ENCODE measurements at regions not wholly inside any gene's neighbourhood (a gene's known extent, or its start where the extent isn't known, plus 50 kb on each side); places are given as distances from the start of the nearest gene placed in this dataset.

DNA sequence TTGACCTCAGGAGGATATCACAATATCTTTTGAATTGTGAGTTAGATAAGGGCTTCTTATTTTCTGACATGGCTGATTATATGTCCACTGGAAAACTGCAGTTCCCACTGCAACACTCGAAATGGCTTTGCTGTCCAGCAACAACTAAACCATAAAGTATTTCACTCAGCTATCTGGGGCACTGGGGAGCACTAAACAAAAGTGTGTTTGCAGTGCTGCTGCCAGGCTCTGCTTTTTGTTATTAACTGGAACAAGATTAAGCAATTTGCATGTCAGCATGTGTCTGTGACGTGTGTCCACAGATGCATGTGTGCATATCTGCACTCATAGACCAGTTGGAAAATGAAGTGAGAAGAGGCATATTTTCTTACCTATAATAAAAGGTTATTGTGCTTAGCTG lies 107.8 kb upstream of the CCN2 start:
- no peaks in the 10 kb centered on the region for H4K20me1 ChIP-seq (ENCODE audit: insufficient read depth, low read length)
- H3K27me3 ChIP-seq (ENCODE audit: insufficient read depth, low read length), result no peaks in the 10 kb centered on the region
- H3K4me3 ChIP-seq (ENCODE audit: insufficient read depth, low read length), result no peak overlapping the region
- peak; percentile 79 for DNase-seq (ENCODE audit: insufficient read length, low spot score, missing footprints)
- peak overlapping the region; percentile 44 for H3K27ac ChIP-seq (ENCODE audit: low read depth, low read length)
- no peak overlapping the region for H2AFZ ChIP-seq (ENCODE audit: low read length)
- peaks cover 52% of the 10 kb centered on the region for H3K4me1 ChIP-seq (ENCODE audit: insufficient read depth, low read length)
- H3K9me3 ChIP-seq (ENCODE audit: low read depth, low read length), result no peaks in the 10 kb centered on the region
- TF ChIP-seq, protein P1, sequence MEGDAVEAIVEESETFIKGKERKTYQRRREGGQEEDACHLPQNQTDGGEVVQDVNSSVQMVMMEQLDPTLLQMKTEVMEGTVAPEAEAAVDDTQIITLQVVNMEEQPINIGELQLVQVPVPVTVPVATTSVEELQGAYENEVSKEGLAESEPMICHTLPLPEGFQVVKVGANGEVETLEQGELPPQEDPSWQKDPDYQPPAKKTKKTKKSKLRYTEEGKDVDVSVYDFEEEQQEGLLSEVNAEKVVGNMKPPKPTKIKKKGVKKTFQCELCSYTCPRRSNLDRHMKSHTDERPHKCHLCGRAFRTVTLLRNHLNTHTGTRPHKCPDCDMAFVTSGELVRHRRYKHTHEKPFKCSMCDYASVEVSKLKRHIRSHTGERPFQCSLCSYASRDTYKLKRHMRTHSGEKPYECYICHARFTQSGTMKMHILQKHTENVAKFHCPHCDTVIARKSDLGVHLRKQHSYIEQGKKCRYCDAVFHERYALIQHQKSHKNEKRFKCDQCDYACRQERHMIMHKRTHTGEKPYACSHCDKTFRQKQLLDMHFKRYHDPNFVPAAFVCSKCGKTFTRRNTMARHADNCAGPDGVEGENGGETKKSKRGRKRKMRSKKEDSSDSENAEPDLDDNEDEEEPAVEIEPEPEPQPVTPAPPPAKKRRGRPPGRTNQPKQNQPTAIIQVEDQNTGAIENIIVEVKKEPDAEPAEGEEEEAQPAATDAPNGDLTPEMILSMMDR (IDR thresholded peaks at IDR 0.05; ENCODE audit: extremely low read depth, low read depth, low read length), result no peak
- no peaks in the 10 kb centered on the region for H3K36me3 ChIP-seq (ENCODE audit: insufficient read depth, low read length)
- H3K79me2 ChIP-seq (ENCODE audit: insufficient read depth, low read length), result no peaks in the 10 kb centered on the region
- no peak overlapping the region for H3K4me2 ChIP-seq (ENCODE audit: insufficient read depth, low read length)

DNA sequence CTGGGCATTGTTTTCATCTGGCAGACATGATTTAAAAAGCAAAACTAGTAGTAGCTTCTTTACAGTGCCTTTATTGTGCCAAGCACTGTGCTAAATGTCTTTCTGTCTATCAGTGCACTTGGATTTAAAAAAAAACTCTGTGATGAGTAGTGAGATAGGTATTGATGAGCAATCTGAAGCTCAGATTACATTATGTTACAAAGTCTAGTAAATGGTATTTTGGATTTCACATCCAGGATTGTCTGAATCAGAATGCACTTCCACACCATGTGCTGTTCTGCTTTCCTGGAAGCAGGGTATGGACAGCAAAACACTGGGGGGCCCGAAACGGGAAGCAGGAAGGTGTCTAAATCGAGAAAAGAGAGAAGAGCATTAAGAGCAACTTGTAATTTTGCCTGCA lies 103.4 kb upstream of the CCN2 start:
- TF ChIP-seq, protein P1 (IDR thresholded peaks at IDR 0.05; ENCODE audit: extremely low read depth, low read depth, low read length), result no peak
- no peaks in the 10 kb centered on the region for H4K20me1 ChIP-seq (ENCODE audit: insufficient read depth, low read length)
- H3K27ac ChIP-seq (ENCODE audit: low read depth, low read length), result peak overlapping the region; percentile 71
- H3K4me1 ChIP-seq (ENCODE audit: insufficient read depth, low read length), result peaks cover 25% of the 10 kb centered on the region
- H3K4me2 ChIP-seq (ENCODE audit: insufficient read depth, low read length), result peak overlapping the region; percentile 11
- no peak overlapping the region for H3K4me3 ChIP-seq (ENCODE audit: insufficient read depth, low read length)
- H3K9me3 ChIP-seq (ENCODE audit: low read depth, low read length), result no peaks in the 10 kb centered on the region
- no peak overlapping the region for H2AFZ ChIP-seq (ENCODE audit: low read length)
- H3K79me2 ChIP-seq (ENCODE audit: insufficient read depth, low read length), result no peaks in the 10 kb centered on the region
- no peaks in the 10 kb centered on the region for H3K27me3 ChIP-seq (ENCODE audit: insufficient read depth, low read length)
- no peaks in the 10 kb centered on the region for H3K36me3 ChIP-seq (ENCODE audit: insufficient read depth, low read length)
- DNase-seq (ENCODE audit: insufficient read length, low spot score, missing footprints), result peak; percentile 73

DNA sequence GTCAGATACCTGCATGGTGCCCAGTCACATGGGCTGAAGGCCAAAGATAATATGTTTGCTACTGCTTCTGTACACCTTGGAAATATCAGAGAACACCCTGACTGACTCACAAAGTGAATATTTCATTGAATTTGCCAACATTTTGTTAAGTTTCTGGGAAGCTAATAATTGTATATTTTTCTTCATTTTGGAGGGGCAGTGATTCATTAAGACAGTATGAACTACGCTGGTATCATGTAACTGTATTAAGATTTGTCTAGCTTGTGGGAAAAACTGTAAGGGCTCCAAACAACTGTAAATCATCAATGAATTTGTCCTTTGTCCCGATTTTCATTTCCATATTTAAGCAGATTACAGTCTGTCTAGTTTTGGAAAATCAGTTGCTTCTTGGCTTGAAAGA lies 102.3 kb upstream of the CCN2 start:
- Histone ChIP-seq H4K20me1 (ENCODE audit: insufficient read depth, low read length) (no peaks in the 10 kb centered on the region), H3K79me2 (ENCODE audit: insufficient read depth, low read length) (no peaks in the 10 kb centered on the region), H3K4me3 (ENCODE audit: insufficient read depth, low read length) (no peak overlapping the region), H3K27ac (ENCODE audit: low read depth, low read length) (peak overlapping the region; percentile 71), H3K4me1 (ENCODE audit: insufficient read depth, low read length) (peaks cover 18% of the 10 kb centered on the region), H2AFZ (ENCODE audit: low read length) (no peak overlapping the region), H3K27me3 (ENCODE audit: insufficient read depth, low read length) (no peaks in the 10 kb centered on the region), H3K9me3 (ENCODE audit: low read depth, low read length) (no peaks in the 10 kb centered on the region), H3K4me2 (ENCODE audit: insufficient read depth, low read length) (peak overlapping the region; percentile 5), H3K36me3 (ENCODE audit: insufficient read depth, low read length) (no peaks in the 10 kb centered on the region)
- TF ChIP-seq, protein P1 (IDR thresholded peaks at IDR 0.05; ENCODE audit: extremely low read depth, low read depth, low read length), result no peak
- DNase-seq (ENCODE audit: insufficient read length, low spot score, missing footprints), result no peak

DNA sequence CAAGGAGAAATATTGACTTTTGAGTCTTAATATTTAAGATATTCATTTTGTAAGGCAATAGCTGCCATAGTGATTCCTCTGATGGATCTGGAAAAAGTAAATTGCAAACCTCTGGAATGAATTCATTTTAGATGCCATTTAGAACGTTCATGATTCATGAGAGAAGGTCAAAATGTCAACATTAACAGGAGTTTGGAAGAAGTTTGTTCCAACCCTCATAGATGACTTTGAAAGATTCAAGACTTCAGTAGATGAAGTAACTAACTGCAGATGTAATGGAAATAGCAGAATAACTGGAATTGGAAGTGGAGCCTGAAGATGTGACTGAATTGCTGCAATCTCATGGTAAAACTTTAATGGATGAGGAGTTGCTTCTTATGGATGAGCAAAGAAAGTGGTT lies 100.9 kb upstream of the CCN2 start:
- no peak for DNase-seq (ENCODE audit: insufficient read length, low spot score, missing footprints)
- Histone ChIP-seq H3K4me3 (ENCODE audit: insufficient read depth, low read length) (no peak overlapping the region), H3K79me2 (ENCODE audit: insufficient read depth, low read length) (no peaks in the 10 kb centered on the region), H3K4me2 (ENCODE audit: insufficient read depth, low read length) (no peak overlapping the region), H2AFZ (ENCODE audit: low read length) (no peak overlapping the region), H3K4me1 (ENCODE audit: insufficient read depth, low read length) (peaks cover 13% of the 10 kb centered on the region), H3K9me3 (ENCODE audit: low read depth, low read length) (no peaks in the 10 kb centered on the region), H3K27me3 (ENCODE audit: insufficient read depth, low read length) (no peaks in the 10 kb centered on the region), H4K20me1 (ENCODE audit: insufficient read depth, low read length) (no peaks in the 10 kb centered on the region), H3K36me3 (ENCODE audit: insufficient read depth, low read length) (no peaks in the 10 kb centered on the region), H3K27ac (ENCODE audit: low read depth, low read length) (no peak overlapping the region)
- TF ChIP-seq, protein P1 (IDR thresholded peaks at IDR 0.05; ENCODE audit: extremely low read depth, low read depth, low read length), result no peak
